ENCODE measurements at regions not wholly inside any gene's neighbourhood (a gene's known extent, or its start where the extent isn't known, plus 50 kb on each side); places are given as distances from the start of the nearest gene placed in this dataset.

GRCh38 chr12:63206909-63207308 is 55.9 kb upstream of the AVPR1A start:
- H2AFZ ChIP-seq (ENCODE audit: low read length) = no peak overlapping the region
- H3F3A ChIP-seq (ENCODE audit: insufficient read depth, low read length) = no peaks in the 10 kb centered on the region
- no peaks in the 10 kb centered on the region for H3K27me3 ChIP-seq (ENCODE audit: insufficient read depth, low read length)
- H3K4me1 ChIP-seq (ENCODE audit: insufficient read depth, low read length, severe bottlenecking) = no peaks in the 10 kb centered on the region
- no peak overlapping the region for H3K9ac ChIP-seq (ENCODE audit: low read length)
- H3K9me2 ChIP-seq (ENCODE audit: low read depth, low read length) = no peaks in the 10 kb centered on the region
- H3K27ac ChIP-seq (ENCODE audit: low read depth, low read length, poor library complexity, severe bottlenecking) = no peak overlapping the region
- no peaks in the 10 kb centered on the region for H4K20me1 ChIP-seq (ENCODE audit: insufficient read depth, low read length)
- no peaks in the 10 kb centered on the region for H3K36me3 ChIP-seq (ENCODE audit: insufficient read depth, low read length)
- H3K79me2 ChIP-seq (ENCODE audit: insufficient read depth, low read length) = no peaks in the 10 kb centered on the region
- H3K4me2 ChIP-seq (ENCODE audit: low read length) = no peak overlapping the region
- TF ChIP-seq, protein P1, sequence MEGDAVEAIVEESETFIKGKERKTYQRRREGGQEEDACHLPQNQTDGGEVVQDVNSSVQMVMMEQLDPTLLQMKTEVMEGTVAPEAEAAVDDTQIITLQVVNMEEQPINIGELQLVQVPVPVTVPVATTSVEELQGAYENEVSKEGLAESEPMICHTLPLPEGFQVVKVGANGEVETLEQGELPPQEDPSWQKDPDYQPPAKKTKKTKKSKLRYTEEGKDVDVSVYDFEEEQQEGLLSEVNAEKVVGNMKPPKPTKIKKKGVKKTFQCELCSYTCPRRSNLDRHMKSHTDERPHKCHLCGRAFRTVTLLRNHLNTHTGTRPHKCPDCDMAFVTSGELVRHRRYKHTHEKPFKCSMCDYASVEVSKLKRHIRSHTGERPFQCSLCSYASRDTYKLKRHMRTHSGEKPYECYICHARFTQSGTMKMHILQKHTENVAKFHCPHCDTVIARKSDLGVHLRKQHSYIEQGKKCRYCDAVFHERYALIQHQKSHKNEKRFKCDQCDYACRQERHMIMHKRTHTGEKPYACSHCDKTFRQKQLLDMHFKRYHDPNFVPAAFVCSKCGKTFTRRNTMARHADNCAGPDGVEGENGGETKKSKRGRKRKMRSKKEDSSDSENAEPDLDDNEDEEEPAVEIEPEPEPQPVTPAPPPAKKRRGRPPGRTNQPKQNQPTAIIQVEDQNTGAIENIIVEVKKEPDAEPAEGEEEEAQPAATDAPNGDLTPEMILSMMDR (IDR thresholded peaks at IDR 0.05; ENCODE audit: low read length) = no peak
- TF ChIP-seq EZH2 (IDR thresholded peaks at IDR 0.05; ENCODE audit: borderline replicate concordance, low read length) = no peak
- H3K9me3 ChIP-seq (ENCODE audit: low read length) = no peaks in the 10 kb centered on the region
- no peak overlapping the region for H3K4me3 ChIP-seq (ENCODE audit: low read depth, low read length, poor library complexity, severe bottlenecking)

GRCh38 chr12:63206494-63206893 is 55.5 kb upstream of the AVPR1A start:
- Histone ChIP-seq H3K9ac (ENCODE audit: low read length) (no peak overlapping the region), H3K36me3 (ENCODE audit: insufficient read depth, low read length) (no peaks in the 10 kb centered on the region), H3K9me2 (ENCODE audit: low read depth, low read length) (no peaks in the 10 kb centered on the region), H3K9me3 (ENCODE audit: low read length) (no peaks in the 10 kb centered on the region), H4K20me1 (ENCODE audit: insufficient read depth, low read length) (no peaks in the 10 kb centered on the region), H3K27me3 (ENCODE audit: insufficient read depth, low read length) (no peaks in the 10 kb centered on the region), H3K4me1 (ENCODE audit: insufficient read depth, low read length, severe bottlenecking) (no peaks in the 10 kb centered on the region), H3K4me3 (ENCODE audit: low read depth, low read length, poor library complexity, severe bottlenecking) (no peak overlapping the region), H2AFZ (ENCODE audit: low read length) (no peak overlapping the region), H3K4me2 (ENCODE audit: low read length) (no peak overlapping the region), H3K79me2 (ENCODE audit: insufficient read depth, low read length) (no peaks in the 10 kb centered on the region), H3F3A (ENCODE audit: insufficient read depth, low read length) (no peaks in the 10 kb centered on the region), H3K27ac (ENCODE audit: low read depth, low read length, poor library complexity, severe bottlenecking) (no peak overlapping the region)
- TF ChIP-seq, protein P1 (IDR thresholded peaks at IDR 0.05; ENCODE audit: low read length) = no peak
- TF ChIP-seq EZH2 (IDR thresholded peaks at IDR 0.05; ENCODE audit: borderline replicate concordance, low read length) = no peak
